Left lung (tissue), 4 donors: ENCODE measurements at regions not wholly inside any gene's neighbourhood (a gene's known extent, or its start where the extent isn't known, plus 50 kb on each side); places are given as distances from the start of the nearest gene placed in this dataset.

Experiments used
- ATAC-seq: fragments of 200-7000 bp; cut with Tn5 transposase; one replicate; pipeline ENCODE4 v1.9.1; 2020; ENCODE audit warnings: moderate library complexity
- DNase-seq, 4 donors: peaks; one replicate each; pipeline ENCODE4 v3.0.0-alpha.2; 2013 to 2020
- H3K27ac ChIP-seq, 2 donors: fragments of 200-600 bp; sonication (generic) in 1 of 2; one replicate each; pipeline versions ENCODE4 v1.5.0 to v1.8.0; 2020 to 2021
- H3K27me3 ChIP-seq, 2 donors: fragments of 200-600 bp; sonication (generic) in 1 of 2; one replicate each; pipeline versions ENCODE4 v1.5.0 to v1.8.0; 2020 to 2021
- H3K36me3 ChIP-seq, 2 donors: fragments of 200-600 bp; sonication (generic) in 1 of 2; one replicate each; pipeline versions ENCODE4 v1.5.0 to v1.8.0; 2020 to 2021
- H3K4me1 ChIP-seq, 2 donors: fragments of 200-600 bp; one replicate each; pipeline ENCODE4 v1.8.0; 2021
- H3K4me3 ChIP-seq, 2 donors: fragments of 200-600 bp; sonication (generic) in 1 of 2; one replicate each; pipeline versions ENCODE4 v1.5.0 to v1.8.0; 2020 to 2021; ENCODE audit warnings: mild to moderate bottlenecking in 1 of 2
- H3K9me3 ChIP-seq, 2 donors: fragments of 200-600 bp; sonication (generic) in 1 of 2; one replicate each; pipeline versions ENCODE4 v1.5.0 to v1.8.0; 2020 to 2021
- CTCF ChIP-seq, 2 donors: fragments of 200-600 bp; sonication (generic) in 1 of 2; IDR thresholded peaks; one replicate each; pipeline versions ENCODE4 v1.5.0 to v1.8.0; 2021; ENCODE audit warnings: antibody characterized with exemption in 2 of 2
- intact Hi-C, 2 donors: fragments of 100-400 bp; cut with DNase I; formaldehyde crosslinking; loops; one replicate each; pipeline versions ENCODE4 v1.11.2 to v1.14.2; 2022
- donor health status: DM: no; HTN: yes; CAD: no.
- donor health status: DM: no; HTN: no; CAD: no.

- ATAC-seq (peak; percentile 92), DNase-seq (peak in 1 of 4 donors; percentile 19)
- Histone ChIP-seq H3K4me1 (peaks cover 6 to 8% of the 10 kb centered on the region in 2 donors), H3K27ac (no peak overlapping the region), H3K36me3 (no peaks in the 10 kb centered on the region), H3K27me3 (no peaks in the 10 kb centered on the region), H3K4me3 (no peak overlapping the region), H3K9me3 (no peaks in the 10 kb centered on the region)
- intact Hi-C loops: no loop called here
- TF ChIP-seq CTCF (IDR thresholded peaks at IDR 0.05): no peak
These were observed 234.2 kb upstream of the RFX3 start for GRCh38 chr9:3760031-3760430.

GRCh38 chr9:3758816-3759576, 233.2 kb upstream of the RFX3 start:
- TF ChIP-seq CTCF (IDR thresholded peaks at IDR 0.05): no peak
- Histone ChIP-seq H3K36me3 (no peaks in the 10 kb centered on the region), H3K4me3 (no peak overlapping the region), H3K4me1 (peaks cover 6 to 8% of the 10 kb centered on the region in 2 donors), H3K27me3 (no peaks in the 10 kb centered on the region), H3K27ac (no peak overlapping the region), H3K9me3 (no peaks in the 10 kb centered on the region)
- intact Hi-C loops: no loop called here
- ATAC-seq: no peak
- DNase-seq: no peak

- DNase-seq: no peak
These were observed 230.3 kb upstream of the RFX3 start for GRCh38 chr9:3756071-3756470.

GRCh38 chr9:3751125-3751758, 225.4 kb upstream of the RFX3 start:
- DNase-seq (no peak), ATAC-seq (no peak)
- no peaks in the 10 kb centered on the region for H3K9me3 ChIP-seq
- intact Hi-C loops: no loop called here
- TF ChIP-seq CTCF (IDR thresholded peaks at IDR 0.05): no peak
- no peaks in the 10 kb centered on the region for H3K27me3 ChIP-seq
- H3K27ac ChIP-seq: no peak overlapping the region
- no peaks in the 10 kb centered on the region for H3K36me3 ChIP-seq
- no peaks in the 10 kb centered on the region for H3K4me1 ChIP-seq
- H3K4me3 ChIP-seq: no peak overlapping the region

More at GRCh38 chr9:3756071-3756470, 230.3 kb upstream of the RFX3 start:
- ATAC-seq: no peak
- Histone ChIP-seq H3K9me3 (no peaks in the 10 kb centered on the region), H3K4me3 (no peak overlapping the region), H3K27ac (no peak overlapping the region), H3K27me3 (no peaks in the 10 kb centered on the region), H3K36me3 (no peaks in the 10 kb centered on the region), H3K4me1 (peaks cover 6 to 8% of the 10 kb centered on the region in 2 donors)
- TF ChIP-seq CTCF (IDR thresholded peaks at IDR 0.05): no peak
- intact Hi-C loops: no loop called here

GRCh38 chr9:3750321-3750720, 224.5 kb upstream of the RFX3 start:
- Histone ChIP-seq H3K4me1 (no peaks in the 10 kb centered on the region), H3K27me3 (no peaks in the 10 kb centered on the region), H3K27ac (no peak overlapping the region), H3K9me3 (no peaks in the 10 kb centered on the region), H3K36me3 (no peaks in the 10 kb centered on the region), H3K4me3 (no peak overlapping the region)
- intact Hi-C loops: no loop called here
- TF ChIP-seq CTCF (IDR thresholded peaks at IDR 0.05): no peak
- DNase-seq (no peak), ATAC-seq (no peak)
